G401.6 (cell line): ENCODE measurements at regions not wholly inside any gene's neighbourhood (a gene's known extent, or its start where the extent isn't known, plus 50 kb on each side); places are given as distances from the start of the nearest gene placed in this dataset.
"Not testable (repeated sequence)": the region's sequence is repeated elsewhere in the genome, so short reads cannot be mapped to it uniquely, and the experiment has no call there.

ENCODE experiments used
- FAIRE-seq: peaks from 2 replicates; lab custom pipeline; 2012; peaks lifted over from hg19 to GRCh38; lab: Jason Lieb, UNC

GRCh38 chr16:86835982-86836381, 257.6 kb downstream of the FOXL1 start:
- FAIRE-seq: no peak

DNA sequence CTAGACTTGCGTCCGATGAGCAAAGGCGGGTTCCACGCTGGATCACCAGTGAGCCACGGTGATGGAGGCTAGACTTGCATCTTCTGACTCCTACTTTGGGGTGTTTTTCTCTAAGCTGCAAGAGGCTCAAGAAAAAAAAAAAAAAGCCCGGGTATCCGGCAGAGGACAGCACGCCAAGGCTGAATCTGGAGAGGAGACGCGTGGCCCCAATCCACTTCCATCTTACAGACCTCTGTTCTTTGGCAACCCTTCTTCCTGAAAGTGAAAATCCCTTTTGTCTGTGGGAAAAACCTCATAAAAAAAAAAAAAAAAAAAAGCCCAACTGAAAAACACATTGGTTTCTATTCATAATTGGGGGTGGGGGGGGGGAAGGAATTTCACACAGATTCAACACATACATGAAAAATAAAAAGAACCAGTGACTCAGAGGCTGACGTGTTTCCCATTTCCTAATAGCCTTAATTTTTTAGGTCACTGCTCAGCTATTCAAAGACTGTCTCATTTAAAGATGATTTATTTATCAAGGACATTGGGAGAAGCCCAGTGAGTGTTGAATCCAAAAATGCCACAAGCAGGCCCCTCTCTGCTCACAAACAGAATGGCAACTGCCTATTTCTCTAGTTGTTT, 258.3 kb downstream of the FOXL1 start:
- no peak for FAIRE-seq

- no peak for FAIRE-seq
Measured at GRCh38 chr16:86843812-86844211, 265.5 kb downstream of the FOXL1 start.

DNA sequence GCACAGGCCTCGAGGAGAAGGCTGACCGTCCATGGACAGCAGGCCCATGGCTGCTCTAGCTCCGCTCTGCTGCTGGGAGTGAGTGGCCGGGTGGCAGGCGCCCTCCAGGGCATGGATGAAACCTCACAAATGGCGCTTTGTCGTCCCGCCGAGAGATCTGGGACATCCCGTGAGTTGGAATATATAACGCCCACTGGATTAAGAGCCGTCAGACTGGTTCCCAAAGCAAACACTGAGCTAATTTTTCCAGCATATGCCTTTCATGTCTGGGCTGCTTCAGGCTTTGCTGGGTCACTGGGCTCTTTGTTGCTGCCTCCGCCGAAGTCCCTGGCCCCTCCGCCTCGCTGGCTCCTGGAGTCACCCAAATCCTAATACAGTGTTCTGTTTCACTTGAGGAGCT, 266.3 kb downstream of the FOXL1 start:
- no peak for FAIRE-seq

DNA sequence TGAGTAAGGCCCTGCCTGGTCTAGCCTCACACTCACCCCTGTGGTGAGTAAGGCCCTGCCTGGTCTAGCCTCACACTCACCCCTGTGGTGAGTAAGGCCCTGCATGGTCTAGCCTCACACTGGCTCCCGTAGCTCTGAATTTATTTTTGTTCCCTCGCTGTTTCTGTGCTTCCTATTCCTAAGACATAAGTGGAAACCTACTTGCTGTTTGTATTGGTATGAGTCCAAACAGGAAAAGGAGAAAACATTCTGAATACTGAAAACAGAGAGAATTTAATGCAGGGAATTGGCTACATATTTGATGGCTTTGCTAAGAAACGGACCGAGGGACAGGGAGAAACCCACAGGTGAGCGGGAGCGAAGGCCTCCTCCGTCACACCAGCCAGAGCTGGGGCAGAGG, 267.8 kb downstream of the FOXL1 start:
- no peak for FAIRE-seq

- FAIRE-seq: no peak
Measured at GRCh38 chr16:86848821-86849220, 270.5 kb downstream of the FOXL1 start.

DNA sequence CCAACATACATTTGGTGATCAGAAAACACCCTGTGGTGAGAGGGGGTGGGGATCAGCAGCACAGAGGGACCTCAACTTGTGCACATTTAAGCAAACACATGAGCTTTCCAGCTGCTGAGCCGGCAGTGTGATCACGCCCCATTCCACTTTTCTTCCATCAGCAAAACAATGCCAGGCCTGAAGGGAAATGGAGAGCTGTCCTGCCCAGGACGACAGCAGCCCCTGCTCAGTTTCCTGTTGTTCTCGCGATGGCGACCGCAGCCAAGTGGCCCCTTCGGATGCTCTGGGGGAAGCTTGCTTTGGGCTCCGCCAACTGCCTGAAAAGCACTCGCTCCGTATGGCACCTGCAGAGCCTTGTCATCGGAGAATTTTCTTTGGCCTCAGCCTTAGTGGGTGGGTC, 272.3 kb downstream of the FOXL1 start:
- FAIRE-seq: no peak

DNA sequence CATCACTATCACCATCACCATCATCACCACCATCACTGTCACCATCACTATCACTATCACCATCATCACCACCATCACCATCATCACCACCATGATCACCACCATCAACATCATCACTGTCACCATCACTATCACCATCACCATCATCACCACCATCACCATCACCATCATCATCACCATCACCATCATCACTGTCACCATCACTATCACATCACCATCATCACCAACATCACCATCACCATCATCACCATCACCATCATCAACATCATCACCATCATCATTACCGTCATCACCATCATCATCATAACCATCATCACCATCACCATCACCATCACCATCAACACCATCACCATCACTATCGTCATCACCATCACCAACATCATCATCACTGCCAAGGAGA, 273.8 kb downstream of the FOXL1 start:
- FAIRE-seq: no peak

DNA sequence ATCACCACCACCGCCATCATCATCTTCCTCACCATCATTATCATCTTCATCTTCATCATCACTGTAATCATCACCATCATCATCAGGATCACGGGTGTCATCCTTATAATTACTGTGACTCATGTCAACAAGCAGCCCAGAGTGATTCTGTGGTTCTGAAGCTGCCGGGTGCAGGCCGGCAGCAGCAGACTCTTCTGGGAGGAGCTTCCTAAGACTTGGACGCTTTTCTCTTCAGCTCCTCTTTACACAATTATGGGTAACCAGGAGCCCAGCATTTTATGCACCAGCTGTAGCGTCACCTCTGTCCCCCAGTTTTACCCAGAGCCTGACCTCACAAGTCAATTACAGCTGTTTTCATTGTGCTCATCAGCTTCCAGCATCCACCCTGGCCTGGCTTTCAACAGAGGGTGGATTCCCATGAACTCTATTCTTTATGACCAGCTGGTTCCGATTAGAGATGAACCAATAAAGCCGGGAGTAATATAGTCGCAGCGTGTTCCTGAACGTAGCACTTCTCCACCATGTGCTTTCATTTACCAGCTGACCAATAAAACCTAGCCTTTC, 275.8 kb downstream of the FOXL1 start:
- FAIRE-seq: no peak

DNA sequence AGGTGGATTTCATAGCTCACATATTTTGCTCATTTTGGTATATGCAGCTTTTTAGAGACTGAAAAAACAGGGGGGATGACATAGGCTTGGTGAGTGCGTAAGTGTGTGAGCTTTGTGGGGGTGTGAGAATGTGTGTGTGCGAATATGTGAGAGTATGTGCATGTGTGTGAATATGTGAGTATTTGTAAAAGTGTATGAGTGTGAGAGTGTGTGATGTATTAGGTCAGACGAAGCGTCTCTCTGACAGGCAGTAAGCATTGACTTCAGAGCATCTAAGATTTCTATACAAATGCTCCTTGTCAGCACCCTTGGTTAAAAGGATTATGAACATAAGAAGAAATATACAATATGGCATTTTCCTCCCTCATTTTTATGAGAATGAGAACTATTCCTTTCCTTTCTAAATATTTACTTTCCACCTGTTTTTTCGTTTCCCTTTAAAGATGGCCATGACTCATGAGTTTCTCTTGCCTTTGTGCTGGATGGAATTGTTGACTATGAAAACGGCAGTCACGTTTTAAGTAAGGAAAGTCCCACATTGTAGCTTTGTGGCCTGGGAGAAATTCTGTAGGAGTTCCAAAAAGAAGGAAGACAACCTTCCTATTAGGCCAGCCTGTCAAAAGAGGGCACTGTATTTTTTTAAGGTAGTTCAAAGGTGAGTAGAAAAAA, 276.4 kb downstream of the FOXL1 start:
- FAIRE-seq: no peak

- FAIRE-seq: no peak
Measured at GRCh38 chr16:86856946-86857586, 278.7 kb downstream of the FOXL1 start.

- no peak for FAIRE-seq
Measured at GRCh38 chr16:86857807-86858206, 279.5 kb downstream of the FOXL1 start.

DNA sequence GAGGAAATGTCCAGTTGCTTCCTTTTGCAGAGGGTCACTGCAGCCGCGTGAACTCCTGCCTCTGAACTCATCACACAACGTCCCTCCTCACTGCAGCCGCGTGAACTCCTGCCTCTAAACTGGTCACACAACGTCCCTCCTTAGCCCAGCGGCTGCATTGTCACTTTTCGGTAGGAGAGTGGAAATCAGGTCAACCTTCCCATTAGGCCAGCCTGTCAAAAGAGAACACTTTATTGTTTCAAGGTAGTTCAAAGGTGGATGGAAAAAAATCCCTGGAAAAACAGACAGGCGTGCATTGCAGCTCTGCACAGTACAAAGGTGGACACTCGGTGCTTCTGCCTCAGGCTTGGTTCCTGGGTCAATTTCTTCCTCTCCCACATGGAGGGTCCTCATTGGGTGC, 280.2 kb downstream of the FOXL1 start:
- FAIRE-seq: no peak

- not testable (repeated sequence) for FAIRE-seq
Measured at GRCh38 chr16:86861270-86861858, 283.0 kb downstream of the FOXL1 start.

- FAIRE-seq: no peak
Measured at GRCh38 chr16:86862595-86863280, 284.4 kb downstream of the FOXL1 start.

DNA sequence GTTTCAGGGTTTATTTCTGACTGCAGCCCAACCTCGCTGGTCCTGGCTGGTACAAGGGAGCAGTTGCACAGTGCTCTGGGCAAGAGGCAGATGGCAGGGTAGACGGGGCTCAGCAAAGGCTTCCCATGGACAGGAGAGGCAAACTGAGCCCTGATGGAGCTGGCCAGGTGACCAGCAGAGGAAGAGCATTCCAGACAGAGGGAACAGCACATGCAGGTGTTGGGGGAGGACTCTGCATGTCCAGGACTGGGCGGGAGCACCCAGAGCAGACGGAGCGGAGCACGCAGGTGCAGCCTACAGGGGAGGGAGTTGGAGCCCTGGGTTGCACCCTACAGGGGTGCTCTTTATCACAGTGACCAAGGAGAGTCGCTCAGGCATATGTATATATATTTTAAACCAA, 285.3 kb downstream of the FOXL1 start:
- no peak for FAIRE-seq

DNA sequence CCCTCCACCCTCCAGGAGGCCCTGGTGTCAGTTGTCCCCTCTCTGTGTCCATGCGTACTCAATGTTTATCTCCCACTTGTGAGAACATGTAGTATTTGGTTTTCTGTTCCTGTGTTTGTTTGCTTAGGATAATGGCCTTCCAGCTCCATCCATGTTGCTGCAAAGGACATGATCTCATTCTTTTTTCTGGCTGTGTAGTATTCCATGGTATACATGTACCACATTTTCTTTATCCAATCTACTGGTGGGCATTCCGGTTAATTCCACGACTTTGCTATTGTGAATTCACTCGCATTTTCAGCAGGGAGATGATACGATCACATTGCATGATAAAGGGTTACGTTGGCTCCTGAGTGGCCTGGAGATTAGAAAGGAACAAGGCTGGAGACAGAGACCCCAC, 286.2 kb downstream of the FOXL1 start:
- FAIRE-seq: no peak

DNA sequence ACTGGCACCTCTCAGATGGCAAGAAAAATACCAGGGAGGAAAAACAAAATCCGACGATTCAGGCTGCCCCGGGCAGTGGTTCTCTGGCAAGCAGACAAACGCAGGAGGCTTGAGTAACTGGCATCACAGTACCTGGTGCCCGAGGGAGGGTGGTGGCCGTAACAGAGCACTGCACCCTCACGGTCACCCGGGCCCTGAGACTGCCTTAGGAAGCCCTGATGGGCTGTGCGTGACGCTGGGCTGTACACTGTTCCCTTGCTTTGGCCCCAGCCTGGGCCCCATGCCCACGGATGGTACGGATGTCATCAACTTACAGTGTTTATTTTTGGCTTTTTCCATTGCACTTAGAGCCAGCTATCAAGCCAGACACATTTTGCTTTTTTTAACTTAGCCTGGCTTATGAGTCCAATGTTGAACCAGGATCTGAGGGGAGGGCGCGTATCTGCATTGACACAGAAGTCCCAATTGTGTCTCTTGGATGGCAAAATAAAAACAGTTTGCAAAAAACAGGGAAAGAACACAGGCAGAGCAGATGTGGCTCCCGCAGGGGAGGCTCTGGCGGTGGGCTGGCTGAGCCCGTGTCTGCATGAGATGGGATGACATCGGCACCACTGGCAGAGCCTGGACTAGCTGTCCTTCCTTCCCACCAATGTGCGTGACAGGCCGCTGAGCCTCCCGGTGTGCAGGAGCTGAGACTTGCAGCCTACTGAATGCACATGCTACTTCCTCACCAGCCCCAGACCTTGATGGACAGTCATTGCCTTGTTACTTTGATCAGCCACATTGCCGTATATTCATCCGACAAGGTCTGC, 287.7 kb downstream of the FOXL1 start:
- no peak for FAIRE-seq

DNA sequence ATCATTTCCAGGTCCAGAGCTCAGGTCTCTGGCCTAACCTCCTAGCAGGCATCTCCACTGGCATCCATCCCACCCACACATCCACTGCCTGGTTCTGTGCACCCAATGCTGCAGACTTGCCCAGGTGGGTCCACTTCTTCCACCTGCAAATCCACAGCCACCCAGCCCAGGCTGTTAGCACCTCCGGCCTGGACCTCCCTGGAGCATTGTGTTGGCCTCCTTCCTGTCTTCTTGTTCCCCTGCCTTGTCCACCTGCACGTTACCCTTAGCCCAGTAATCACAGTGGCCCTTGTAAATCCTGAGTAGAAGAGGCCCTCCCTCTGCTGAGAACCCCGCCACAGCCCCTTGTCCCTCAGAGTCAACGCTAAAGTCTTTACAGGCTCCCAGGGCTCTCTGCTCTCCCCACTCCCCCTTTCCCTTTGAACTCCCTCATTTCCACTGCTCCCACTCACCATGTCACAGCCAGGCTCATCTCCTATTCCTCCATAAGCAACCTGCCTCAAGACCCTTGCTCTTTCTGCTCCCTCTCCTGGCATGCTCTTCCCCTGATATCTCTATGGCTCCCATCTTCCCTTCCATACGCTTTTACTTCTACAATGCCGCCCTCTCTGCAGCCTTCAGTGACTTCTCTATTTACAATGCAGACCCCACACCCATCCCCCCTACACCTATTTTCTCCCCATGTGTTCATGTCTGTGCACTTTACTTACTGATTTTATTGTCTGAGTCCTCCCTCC, 288.8 kb downstream of the FOXL1 start:
- no peak for FAIRE-seq

GRCh38 chr16:86868070-86868469, 289.7 kb downstream of the FOXL1 start:
- FAIRE-seq: no peak

- no peak for FAIRE-seq
Measured at GRCh38 chr16:86868786-86869185, 290.4 kb downstream of the FOXL1 start.
